ENCODE measurements at regions not wholly inside any gene's neighbourhood (a gene's known extent, or its start where the extent isn't known, plus 50 kb on each side); places are given as distances from the start of the nearest gene placed in this dataset.

DNA sequence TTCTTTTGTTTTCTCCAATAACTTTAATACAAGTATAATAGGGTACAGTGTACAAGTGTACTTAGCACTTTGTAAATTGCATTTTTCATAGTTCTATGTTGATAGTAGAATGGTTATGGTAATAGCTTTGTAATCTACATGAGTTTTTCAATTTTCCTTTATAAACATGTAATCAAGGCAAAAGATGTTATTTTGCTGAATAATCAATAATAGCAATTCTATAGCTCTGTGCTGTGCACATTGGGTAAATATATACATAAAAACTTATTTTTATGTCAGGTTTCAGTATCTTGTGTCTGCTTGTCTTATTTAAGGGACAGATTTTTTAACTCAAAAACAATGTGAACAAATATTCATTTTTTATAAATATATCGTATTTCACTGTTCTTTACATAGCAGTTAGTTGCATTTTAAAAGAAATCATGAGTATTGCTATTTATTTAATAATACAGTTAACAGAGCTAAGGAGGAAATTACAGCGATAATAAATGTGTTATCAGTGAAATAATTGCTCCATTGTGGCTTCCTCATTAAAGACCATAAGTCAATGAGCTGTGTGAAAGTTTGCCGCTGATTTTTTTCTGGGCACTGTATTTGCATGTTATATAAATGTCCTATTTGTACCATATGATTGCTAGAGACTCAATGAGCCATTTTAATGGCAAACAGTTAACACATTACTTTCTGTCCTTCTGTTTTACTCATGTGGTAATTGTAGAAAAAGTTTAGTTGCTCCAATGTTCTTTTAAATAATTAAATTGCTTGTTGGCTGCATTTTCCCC lies 214.6 kb upstream of the STAC start:
- TF ChIP-seq CTCF (conservative IDR thresholded peaks at IDR 0.05), result no peak
- Mint-ChIP-seq H3K36me3 (ENCODE audit: low read depth) (no peaks in the 10 kb centered on the region), H3K9me3 (no peaks in the 10 kb centered on the region), H3K4me3 (no peak overlapping the region), H3K27me3 (ENCODE audit: insufficient read depth) (no peaks in the 10 kb centered on the region), H3K4me1 (no peaks in the 10 kb centered on the region), H3K27ac (no peak overlapping the region)
- 97% methylated on average over 2 of the region's 3 CpGs; no CpG with 5 or more reads in 1 of the 2 experiments for WGBS, 2 experiments (ENCODE audit: insufficient coverage in 1 of 2, insufficient read length in 1 of 2)
- Histone ChIP-seq H3K27me3 (ENCODE audit: control insufficient read depth, insufficient read depth, low read length, poor library complexity, severe bottlenecking) (no peaks in the 10 kb centered on the region), H3K9me3 (ENCODE audit: control insufficient read depth, low read length) (no peaks in the 10 kb centered on the region), H3K4me3 (ENCODE audit: low read length) (no peak overlapping the region), H3K27ac (ENCODE audit: low read depth, low read length) (no peak overlapping the region), H3K36me3 (ENCODE audit: control insufficient read depth, insufficient read depth, low read length) (no peaks in the 10 kb centered on the region), H3K4me1 (ENCODE audit: control insufficient read depth, insufficient read depth, low read length) (no peaks in the 10 kb centered on the region), H3K9ac (ENCODE audit: extremely low read depth, low read length, poor library complexity, severe bottlenecking) (no peak overlapping the region)
- no peak for DNase-seq

GRCh38 chr3:36166477-36166876 lies 213.8 kb upstream of the STAC start:
- Mint-ChIP-seq H3K36me3 (ENCODE audit: low read depth) (no peaks in the 10 kb centered on the region), H3K27ac (no peak overlapping the region), H3K4me3 (no peak overlapping the region), H3K9me3 (no peaks in the 10 kb centered on the region), H3K27me3 (ENCODE audit: insufficient read depth) (no peaks in the 10 kb centered on the region), H3K4me1 (no peaks in the 10 kb centered on the region)
- Histone ChIP-seq H3K27me3 (ENCODE audit: control insufficient read depth, insufficient read depth, low read length, poor library complexity, severe bottlenecking) (no peaks in the 10 kb centered on the region), H3K4me3 (ENCODE audit: low read length) (no peak overlapping the region), H3K27ac (ENCODE audit: low read depth, low read length) (no peak overlapping the region), H3K36me3 (ENCODE audit: control insufficient read depth, insufficient read depth, low read length) (no peaks in the 10 kb centered on the region), H3K9ac (ENCODE audit: extremely low read depth, low read length, poor library complexity, severe bottlenecking) (no peak overlapping the region), H3K9me3 (ENCODE audit: control insufficient read depth, low read length) (no peaks in the 10 kb centered on the region), H3K4me1 (ENCODE audit: control insufficient read depth, insufficient read depth, low read length) (no peaks in the 10 kb centered on the region)
- TF ChIP-seq CTCF (conservative IDR thresholded peaks at IDR 0.05), result no peak
- DNase-seq, result no peak
- 88 to 92% methylated on average over 3 of the region's 3 CpGs for WGBS, 2 experiments (ENCODE audit: insufficient coverage in 1 of 2, insufficient read length in 1 of 2)

- Histone ChIP-seq H3K27me3 (ENCODE audit: control insufficient read depth, insufficient read depth, low read length, poor library complexity, severe bottlenecking) (no peaks in the 10 kb centered on the region), H3K9me3 (ENCODE audit: control insufficient read depth, low read length) (no peaks in the 10 kb centered on the region), H3K36me3 (ENCODE audit: control insufficient read depth, insufficient read depth, low read length) (no peaks in the 10 kb centered on the region), H3K4me1 (ENCODE audit: control insufficient read depth, insufficient read depth, low read length) (no peaks in the 10 kb centered on the region), H3K4me3 (ENCODE audit: low read length) (no peak overlapping the region), H3K27ac (ENCODE audit: low read depth, low read length) (no peak overlapping the region), H3K9ac (ENCODE audit: extremely low read depth, low read length, poor library complexity, severe bottlenecking) (no peak overlapping the region)
- no peaks in the 10 kb centered on the region for H3K9me3 Mint-ChIP-seq
- no peak overlapping the region for H3K27ac Mint-ChIP-seq
- 92% methylated on average over 2 of the region's 2 CpGs; no CpG with 5 or more reads in 1 of the 2 experiments for WGBS, 2 experiments (ENCODE audit: insufficient coverage in 1 of 2, insufficient read length in 1 of 2)
- no peak overlapping the region for H3K4me3 Mint-ChIP-seq
- peaks cover 24% of the 10 kb centered on the region for H3K4me1 Mint-ChIP-seq
- H3K36me3 Mint-ChIP-seq (ENCODE audit: low read depth), result no peaks in the 10 kb centered on the region
- TF ChIP-seq CTCF (conservative IDR thresholded peaks at IDR 0.05), result no peak
- DNase-seq, result no peak
- no peaks in the 10 kb centered on the region for H3K27me3 Mint-ChIP-seq (ENCODE audit: insufficient read depth)
Measured at GRCh38 chr3:36172699-36173098, 207.6 kb upstream of the STAC start.
